OCI-LY7 (cell line): ENCODE measurements at regions not wholly inside any gene's neighbourhood (a gene's known extent, or its start where the extent isn't known, plus 50 kb on each side); places are given as distances from the start of the nearest gene placed in this dataset.
A peak's percentile ranks its signal among the peaks of the same experiment; 100 is the strongest.

ENCODE experiments used
- BruUV-seq: library from RNA; stranded (reverse); fragments of 400-500 nt; replicated peaks from 2 replicates; lab custom pipeline; 2021; lab: Mats Ljungman, UMichigan
- CTCF ChIA-PET: fragments of 300-600 bp; sonication (Branson Sonifier 250); formaldehyde crosslinking; loops from one replicate; lab custom pipeline; 2022; ENCODE audit warnings: antibody characterized with exemption; ENCODE audit not compliant: unreplicated experiment; lab: Charles Lee
- POLR2A ChIA-PET: fragments of 300-600 bp; sonication (Branson Sonifier 250); formaldehyde crosslinking; loops from one replicate; lab custom pipeline; 2022; ENCODE audit warnings: antibody characterized with exemption; lab: Charles Lee
- DNase-seq: peaks from one replicate; pipeline ENCODE4 v3.0.0-alpha.2; 2015; ENCODE audit warnings: low spot score
- H2AFZ ChIP-seq: fragments of 200-600 bp; sonication (generic), shearing (Covaris generic); 2 replicates; pipeline ENCODE4 v1.6.1; 2014; ENCODE audit warnings: mild to moderate bottlenecking, antibody characterized with exemption, low read length, moderate library complexity
- H3K27ac ChIP-seq: fragments of 200-600 bp; sonication (generic); 2 replicates; pipeline ENCODE4 v1.5.1; 2014; ENCODE audit warnings: mixed run types, low read depth, mild to moderate bottlenecking, moderate library complexity, low read length, inconsistent platforms; ENCODE audit not compliant: poor library complexity, severe bottlenecking
- H3K36me3 ChIP-seq: fragments of 200-600 bp; sonication (generic); 2 replicates; pipeline ENCODE4 v1.6.1; 2014; ENCODE audit warnings: mild to moderate bottlenecking, antibody characterized with exemption, low read length, moderate library complexity, mixed read lengths; ENCODE audit not compliant: insufficient read depth
- H3K4me1 ChIP-seq: fragments of 200-600 bp; sonication (generic); 2 replicates; pipeline ENCODE4 v1.5.1; 2014; ENCODE audit warnings: mild to moderate bottlenecking, low read length; ENCODE audit not compliant: insufficient read depth, poor library complexity, severe bottlenecking
- H3K4me2 ChIP-seq: fragments of 200-600 bp; sonication (generic); 2 replicates; pipeline ENCODE4 v1.6.1; 2014; ENCODE audit warnings: mild to moderate bottlenecking, low read length
- H3K4me3 ChIP-seq: fragments of 200-600 bp; sonication (generic); 2 replicates; pipeline ENCODE4 v1.5.1; 2014; ENCODE audit warnings: mild to moderate bottlenecking, low read depth, low read length; ENCODE audit not compliant: poor library complexity, severe bottlenecking
- H3K79me2 ChIP-seq: fragments of 200-600 bp; sonication (generic); 2 replicates; pipeline ENCODE4 v1.6.1; 2016; ENCODE audit warnings: low read depth, mild to moderate bottlenecking, low read length, moderate library complexity, mixed read lengths; ENCODE audit not compliant: insufficient read depth
- H3K9me2 ChIP-seq: fragments of 200-600 bp; sonication (generic); 2 replicates; pipeline ENCODE4 v1.6.1; 2016; ENCODE audit warnings: mild to moderate bottlenecking, low read length, mixed read lengths; ENCODE audit not compliant: insufficient read depth
- H3K9me3 ChIP-seq: fragments of 200-600 bp; sonication (generic); 2 replicates; pipeline ENCODE4 v1.6.1; 2014; ENCODE audit warnings: mild to moderate bottlenecking, mixed run types, low read length, mixed read lengths
- H4K20me1 ChIP-seq: fragments of 200-600 bp; sonication (generic); 2 replicates; pipeline ENCODE4 v1.6.1; 2014; ENCODE audit warnings: mild to moderate bottlenecking, antibody characterized with exemption, low read length, moderate library complexity, mixed read lengths; ENCODE audit not compliant: insufficient read depth
- EZH2phosphoT487 ChIP-seq: fragments of 200-600 bp; sonication (generic); IDR thresholded peaks from 2 replicates; pipeline ENCODE4 v1.6.1; 2018; ENCODE audit warnings: low read depth, borderline replicate concordance, mild to moderate bottlenecking, mixed run types, antibody characterized with exemption, low read length, moderate library complexity, mixed read lengths
- intact Hi-C: fragments of 100-400 bp; cut with micrococcal nuclease; formaldehyde crosslinking; loops from one replicate; pipeline ENCODE4 v1.10.0; 2022; ENCODE audit not compliant: unreplicated experiment
- TF ChIP-seq, protein P1 (sequence below): fragments of 200-600 bp; sonication (generic); conservative IDR thresholded peaks from 2 replicates; pipeline ENCODE4 v1.5.1; 2014; ENCODE audit warnings: mild to moderate bottlenecking, antibody characterized with exemption, low read length, moderate library complexity, mixed read lengths

DNA sequence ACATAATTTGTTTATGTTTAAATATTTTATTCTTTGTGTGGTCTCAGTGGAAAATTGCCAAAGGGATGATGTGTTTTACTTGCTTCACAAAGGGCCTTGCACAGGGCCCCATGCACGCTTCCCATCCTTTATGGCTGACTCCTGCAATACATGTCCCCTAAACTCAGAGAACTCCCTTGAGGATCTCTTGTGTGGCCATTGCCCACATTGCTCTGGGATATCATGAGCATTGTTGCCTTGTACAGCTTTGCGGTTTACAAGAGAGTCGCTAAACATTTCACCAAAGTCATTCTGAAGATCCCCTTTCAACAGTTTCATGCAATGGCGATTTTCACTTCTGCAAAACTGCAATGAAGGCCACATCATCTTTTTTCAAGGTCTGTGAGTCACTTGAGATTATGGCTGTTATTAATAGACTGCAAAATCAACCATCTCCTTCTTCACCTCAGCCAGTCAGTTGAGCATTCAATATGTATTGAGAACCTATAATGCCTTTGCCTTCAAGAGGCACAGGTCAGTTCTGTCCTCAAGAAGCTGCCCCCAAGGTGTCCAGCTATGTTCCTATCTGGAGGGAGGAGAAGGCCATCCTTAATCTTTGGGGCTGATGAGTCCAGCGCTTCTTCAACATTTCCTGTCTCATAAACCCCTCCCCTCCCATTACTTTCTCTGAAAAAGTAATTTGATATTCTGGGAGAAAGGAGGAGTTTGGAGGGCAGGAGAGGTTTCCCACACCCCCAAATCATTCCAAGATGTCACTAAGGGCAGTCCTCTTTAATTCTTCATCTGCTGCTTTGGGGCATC, 108.1 kb downstream of the CCDC71L start:
- Histone ChIP-seq H2AFZ (no peak overlapping the region), H3K9me2 (no peaks in the 10 kb centered on the region), H4K20me1 (no peaks in the 10 kb centered on the region), H3K9me3 (no peaks in the 10 kb centered on the region), H3K4me3 (no peak overlapping the region), H3K4me2 (peak overlapping the region; percentile 35), H3K36me3 (no peaks in the 10 kb centered on the region), H3K79me2 (no peaks in the 10 kb centered on the region), H3K4me1 (peaks cover 10% of the 10 kb centered on the region), H3K27ac (no peak overlapping the region)
- peak; percentile 48 for DNase-seq
- CTCF ChIA-PET = interaction anchor here (0.5 kb wide), 1 partner anchor 107 kb away, joined by 3 read pairs; no protein-coding TSS in a partner anchor
- POLR2A ChIA-PET = interaction anchor here (0.6 to 1.8 kb wide), 5 partner anchors 9 to 46 kb away, joined by 3 to 6 read pairs (median 4); no protein-coding TSS in a partner anchor
- no TSS peak for BruUV-seq
- intact Hi-C loops = no loop called here
- TF ChIP-seq EZH2phosphoT487 = no peak
- TF ChIP-seq, protein P1, sequence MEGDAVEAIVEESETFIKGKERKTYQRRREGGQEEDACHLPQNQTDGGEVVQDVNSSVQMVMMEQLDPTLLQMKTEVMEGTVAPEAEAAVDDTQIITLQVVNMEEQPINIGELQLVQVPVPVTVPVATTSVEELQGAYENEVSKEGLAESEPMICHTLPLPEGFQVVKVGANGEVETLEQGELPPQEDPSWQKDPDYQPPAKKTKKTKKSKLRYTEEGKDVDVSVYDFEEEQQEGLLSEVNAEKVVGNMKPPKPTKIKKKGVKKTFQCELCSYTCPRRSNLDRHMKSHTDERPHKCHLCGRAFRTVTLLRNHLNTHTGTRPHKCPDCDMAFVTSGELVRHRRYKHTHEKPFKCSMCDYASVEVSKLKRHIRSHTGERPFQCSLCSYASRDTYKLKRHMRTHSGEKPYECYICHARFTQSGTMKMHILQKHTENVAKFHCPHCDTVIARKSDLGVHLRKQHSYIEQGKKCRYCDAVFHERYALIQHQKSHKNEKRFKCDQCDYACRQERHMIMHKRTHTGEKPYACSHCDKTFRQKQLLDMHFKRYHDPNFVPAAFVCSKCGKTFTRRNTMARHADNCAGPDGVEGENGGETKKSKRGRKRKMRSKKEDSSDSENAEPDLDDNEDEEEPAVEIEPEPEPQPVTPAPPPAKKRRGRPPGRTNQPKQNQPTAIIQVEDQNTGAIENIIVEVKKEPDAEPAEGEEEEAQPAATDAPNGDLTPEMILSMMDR = no peak

DNA sequence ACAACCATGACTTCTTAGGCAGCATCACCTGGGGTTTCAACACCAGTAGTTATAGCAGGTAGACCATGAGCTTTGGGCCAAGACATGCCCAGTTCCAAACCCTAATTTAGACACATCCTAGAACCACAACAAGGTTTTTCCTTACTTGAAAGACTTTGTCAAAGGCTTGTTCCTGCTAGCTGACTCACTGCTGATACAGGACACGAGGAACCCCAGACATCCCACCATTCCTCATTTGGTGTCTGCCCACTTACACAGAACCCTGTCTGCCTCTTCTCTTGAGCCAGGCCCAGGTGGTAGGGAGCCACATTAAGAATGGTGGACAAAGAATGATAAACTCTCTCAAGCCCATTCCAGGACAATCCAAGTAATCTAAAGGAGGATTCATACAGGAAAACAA, 109.0 kb downstream of the CCDC71L start:
- H2AFZ ChIP-seq = no peak overlapping the region
- H3K9me2 ChIP-seq = no peaks in the 10 kb centered on the region
- intact Hi-C loops = no loop called here
- TF ChIP-seq, protein P1 = no peak
- no peak for TF ChIP-seq EZH2phosphoT487
- H3K79me2 ChIP-seq = no peaks in the 10 kb centered on the region
- H3K27ac ChIP-seq = no peak overlapping the region
- H3K36me3 ChIP-seq = no peaks in the 10 kb centered on the region
- H3K9me3 ChIP-seq = no peaks in the 10 kb centered on the region
- ChIA-PET POLR2A (interaction anchor here (0.5 to 1.4 kb wide), 5 partner anchors 12 to 493 kb away, joined by 3 to 4 read pairs (median 3); partner anchors contain the start of gene NAMPT), CTCF (interaction anchor here (1.2 kb wide), 1 partner anchor 9 kb away, joined by 6 read pairs; no protein-coding TSS in a partner anchor)
- peaks cover 10% of the 10 kb centered on the region for H3K4me1 ChIP-seq
- BruUV-seq = no TSS peak
- DNase-seq = no peak
- no peak overlapping the region for H3K4me2 ChIP-seq
- H4K20me1 ChIP-seq = no peaks in the 10 kb centered on the region
- H3K4me3 ChIP-seq = no peak overlapping the region

DNA sequence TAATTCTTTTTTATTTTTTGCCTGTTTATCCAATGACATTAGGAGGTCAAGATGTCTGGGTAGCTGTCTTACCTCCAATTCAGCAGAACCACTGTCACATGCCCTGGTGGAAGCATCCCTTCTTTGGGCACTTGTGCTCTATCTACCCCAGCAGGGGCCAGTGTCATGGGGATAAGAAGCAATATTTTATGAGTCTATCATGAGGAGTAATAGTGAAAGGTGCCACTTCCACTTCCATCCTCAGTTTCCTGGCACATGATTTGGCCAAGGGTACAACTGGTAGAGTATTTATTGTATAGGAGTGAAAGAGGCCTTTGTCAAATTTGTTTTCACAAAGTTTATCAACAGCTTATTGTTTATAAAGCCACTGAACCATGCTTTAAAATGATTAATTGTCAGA, 112.5 kb downstream of the CCDC71L start:
- Histone ChIP-seq H4K20me1 (no peaks in the 10 kb centered on the region), H3K9me3 (no peaks in the 10 kb centered on the region), H2AFZ (no peak overlapping the region), H3K9me2 (no peaks in the 10 kb centered on the region), H3K4me2 (no peak overlapping the region), H3K36me3 (no peaks in the 10 kb centered on the region), H3K4me1 (peaks cover 10% of the 10 kb centered on the region), H3K4me3 (no peak overlapping the region), H3K27ac (no peak overlapping the region), H3K79me2 (no peaks in the 10 kb centered on the region)
- BruUV-seq = no TSS peak
- CTCF ChIA-PET = interaction anchor here (1.2 kb wide), 1 partner anchor 188 kb away, joined by 3 read pairs; no protein-coding TSS in a partner anchor
- POLR2A ChIA-PET = interaction anchor here (0.6 kb wide), 1 partner anchor 307 kb away, joined by 3 read pairs; no protein-coding TSS in a partner anchor
- intact Hi-C loops = no loop called here
- DNase-seq = no peak
- TF ChIP-seq, protein P1 = no peak
- TF ChIP-seq EZH2phosphoT487 = no peak
